ENCODE measurements at regions not wholly inside any gene's neighbourhood (a gene's known extent, or its start where the extent isn't known, plus 50 kb on each side); places are given as distances from the start of the nearest gene placed in this dataset.
"Not testable (repeated sequence)": the region's sequence is repeated elsewhere in the genome, so short reads cannot be mapped to it uniquely, and the experiment has no call there.

DNA sequence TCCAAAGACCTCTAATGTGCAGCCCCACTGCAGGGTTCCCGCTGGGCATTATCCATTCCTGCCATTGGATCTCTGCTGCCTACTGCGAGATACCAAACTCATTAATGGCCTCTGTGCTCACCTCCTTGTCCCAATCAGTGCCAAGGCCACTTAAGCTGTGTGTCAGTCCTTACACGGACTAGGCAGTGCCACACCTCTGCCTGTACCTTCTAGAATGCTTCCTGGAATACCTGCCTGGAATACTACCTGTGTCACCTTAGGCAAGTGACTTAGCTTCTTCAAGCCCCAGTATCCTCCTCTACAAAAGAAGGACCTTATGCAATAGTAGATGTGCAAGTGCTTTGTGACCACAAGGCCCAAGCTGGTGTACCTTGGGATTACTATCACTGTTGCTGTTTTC lies 100.1 kb downstream of the FOXD2 start:
- peaks cover 13% of the 10 kb centered on the region for H3K27me3 ChIP-seq
- H3K36me3 ChIP-seq: no peaks in the 10 kb centered on the region
- DNase-seq (ENCODE audit: low spot score in 2 of 2): no peak
- no peak overlapping the region for H3K27ac ChIP-seq
- H3K9me3 ChIP-seq: no peaks in the 10 kb centered on the region
- H3K4me3 ChIP-seq: no peak overlapping the region
- no peak for TF ChIP-seq POLR2A (IDR thresholded peaks at IDR 0.05)
- TF ChIP-seq, protein P1, sequence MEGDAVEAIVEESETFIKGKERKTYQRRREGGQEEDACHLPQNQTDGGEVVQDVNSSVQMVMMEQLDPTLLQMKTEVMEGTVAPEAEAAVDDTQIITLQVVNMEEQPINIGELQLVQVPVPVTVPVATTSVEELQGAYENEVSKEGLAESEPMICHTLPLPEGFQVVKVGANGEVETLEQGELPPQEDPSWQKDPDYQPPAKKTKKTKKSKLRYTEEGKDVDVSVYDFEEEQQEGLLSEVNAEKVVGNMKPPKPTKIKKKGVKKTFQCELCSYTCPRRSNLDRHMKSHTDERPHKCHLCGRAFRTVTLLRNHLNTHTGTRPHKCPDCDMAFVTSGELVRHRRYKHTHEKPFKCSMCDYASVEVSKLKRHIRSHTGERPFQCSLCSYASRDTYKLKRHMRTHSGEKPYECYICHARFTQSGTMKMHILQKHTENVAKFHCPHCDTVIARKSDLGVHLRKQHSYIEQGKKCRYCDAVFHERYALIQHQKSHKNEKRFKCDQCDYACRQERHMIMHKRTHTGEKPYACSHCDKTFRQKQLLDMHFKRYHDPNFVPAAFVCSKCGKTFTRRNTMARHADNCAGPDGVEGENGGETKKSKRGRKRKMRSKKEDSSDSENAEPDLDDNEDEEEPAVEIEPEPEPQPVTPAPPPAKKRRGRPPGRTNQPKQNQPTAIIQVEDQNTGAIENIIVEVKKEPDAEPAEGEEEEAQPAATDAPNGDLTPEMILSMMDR (IDR thresholded peaks at IDR 0.05): no peak
- TF ChIP-seq POLR2AphosphoS5 (IDR thresholded peaks at IDR 0.05): no peak
- TF ChIP-seq EP300 (IDR thresholded peaks at IDR 0.05): no peak
- WGBS: 63% methylated on average over 3 of the region's 3 CpGs
- peaks cover 13% of the 10 kb centered on the region for H3K4me1 ChIP-seq

DNA sequence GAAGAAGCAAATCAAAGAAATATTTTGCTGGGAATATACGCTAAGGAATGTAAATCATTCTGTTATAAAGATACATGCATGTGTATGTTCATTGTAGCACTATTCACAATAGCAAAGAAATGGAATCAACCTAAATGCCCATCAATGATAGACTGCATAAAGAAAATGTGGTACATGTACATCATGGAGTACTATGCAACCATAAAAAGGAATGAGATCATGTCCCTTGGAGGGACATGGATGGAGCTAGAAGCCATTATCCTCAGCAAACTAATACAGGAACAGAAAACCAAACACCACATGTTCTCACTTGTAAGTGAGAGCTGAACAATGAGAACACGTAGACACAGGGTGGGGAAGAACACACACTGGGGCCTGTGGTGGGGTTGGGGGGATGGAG lies 100.7 kb downstream of the FOXD2 start:
- WGBS: 79% methylated on average over 2 of the region's 2 CpGs
- not testable (repeated sequence) for DNase-seq (ENCODE audit: low spot score in 2 of 2); H3K36me3 ChIP-seq; H3K4me1 ChIP-seq; H3K27ac ChIP-seq; H3K4me3 ChIP-seq; H3K9me3 ChIP-seq
- H3K27me3 ChIP-seq: peaks cover 13% of the 10 kb centered on the region

DNA sequence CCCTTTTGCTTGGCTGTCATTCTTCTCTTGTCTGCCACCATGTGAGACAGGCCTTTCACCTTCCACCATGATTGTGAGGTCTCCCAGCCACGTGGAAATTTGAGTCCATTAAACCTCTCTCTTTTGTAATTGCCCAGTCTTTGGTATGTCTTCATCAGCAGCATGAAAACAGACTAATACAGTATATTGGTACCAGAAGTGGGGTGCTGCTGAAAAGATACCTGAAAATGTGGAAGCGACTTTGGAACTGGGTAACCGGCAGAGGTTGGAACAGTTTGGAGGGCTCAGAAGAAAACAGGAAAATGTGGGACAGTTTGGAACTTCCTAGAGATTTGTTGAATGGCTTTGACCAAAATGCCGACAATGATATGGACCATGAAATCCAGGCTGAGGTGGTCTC lies 103.9 kb downstream of the FOXD2 start:
- WGBS: 95% methylated on average over 4 of the region's 4 CpGs
- H3K4me3 ChIP-seq; H3K27me3 ChIP-seq; H3K4me1 ChIP-seq; H3K9me3 ChIP-seq; H3K36me3 ChIP-seq; DNase-seq (ENCODE audit: low spot score in 2 of 2); H3K27ac ChIP-seq: not testable (repeated sequence)

DNA sequence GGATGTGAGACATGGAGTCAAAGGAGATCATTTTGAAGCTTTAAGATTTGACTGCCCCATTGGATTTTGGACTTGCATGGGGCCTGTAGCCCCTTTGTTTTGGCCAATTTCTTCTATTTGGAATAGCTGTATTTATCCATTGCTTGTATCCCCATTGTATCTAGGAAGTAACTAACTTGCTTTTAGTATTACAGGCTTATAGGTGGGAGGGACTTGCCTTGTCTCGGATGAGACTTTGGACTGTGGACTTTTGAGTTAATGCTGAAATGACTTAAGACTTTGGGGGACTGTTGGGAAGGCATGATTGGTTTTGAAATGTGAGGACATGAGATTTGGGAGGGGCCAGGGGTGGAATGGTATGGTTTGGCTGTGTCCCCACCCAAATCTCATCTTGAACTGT lies 105.2 kb downstream of the FOXD2 start:
- H3K4me3 ChIP-seq; H3K9me3 ChIP-seq; DNase-seq (ENCODE audit: low spot score in 2 of 2); H3K27me3 ChIP-seq; H3K36me3 ChIP-seq; H3K27ac ChIP-seq; H3K4me1 ChIP-seq: not testable (repeated sequence)
- 80% methylated on average over 1 of the region's 1 CpG for WGBS

DNA sequence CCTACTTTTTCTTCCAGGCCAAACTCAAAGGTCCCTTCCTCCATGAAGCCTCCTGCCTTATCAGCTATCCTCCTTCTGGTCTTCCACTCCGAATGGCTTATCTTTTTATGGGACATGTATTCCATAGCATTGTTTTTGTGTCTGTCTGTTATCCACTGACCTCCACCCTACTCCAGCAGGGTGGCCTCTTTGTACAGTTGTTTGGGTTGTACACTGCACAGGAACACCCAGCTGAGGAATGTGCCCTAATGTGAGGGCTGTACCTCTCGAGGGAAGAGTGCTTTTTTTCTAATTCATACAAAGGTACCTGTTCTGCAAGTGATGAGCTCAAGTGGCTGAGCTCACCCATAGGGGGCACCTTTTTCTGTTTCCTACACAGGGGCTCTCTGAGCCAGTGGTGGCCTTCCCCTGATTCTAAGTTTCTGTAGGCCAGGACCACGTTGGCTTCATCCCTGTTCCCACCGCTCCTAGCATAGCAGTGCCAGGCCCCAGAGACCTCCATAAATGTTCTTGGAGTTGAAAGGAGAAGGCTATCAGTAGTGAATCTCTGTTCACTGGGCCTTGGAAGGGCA lies 108.2 kb downstream of the FOXD2 start:
- no peak for TF ChIP-seq POLR2AphosphoS5 (IDR thresholded peaks at IDR 0.05)
- TF ChIP-seq, protein P1 (IDR thresholded peaks at IDR 0.05): no peak
- TF ChIP-seq POLR2A (IDR thresholded peaks at IDR 0.05): no peak
- no peak for TF ChIP-seq EP300 (IDR thresholded peaks at IDR 0.05)
- WGBS: 93% methylated on average over 4 of the region's 4 CpGs

DNA sequence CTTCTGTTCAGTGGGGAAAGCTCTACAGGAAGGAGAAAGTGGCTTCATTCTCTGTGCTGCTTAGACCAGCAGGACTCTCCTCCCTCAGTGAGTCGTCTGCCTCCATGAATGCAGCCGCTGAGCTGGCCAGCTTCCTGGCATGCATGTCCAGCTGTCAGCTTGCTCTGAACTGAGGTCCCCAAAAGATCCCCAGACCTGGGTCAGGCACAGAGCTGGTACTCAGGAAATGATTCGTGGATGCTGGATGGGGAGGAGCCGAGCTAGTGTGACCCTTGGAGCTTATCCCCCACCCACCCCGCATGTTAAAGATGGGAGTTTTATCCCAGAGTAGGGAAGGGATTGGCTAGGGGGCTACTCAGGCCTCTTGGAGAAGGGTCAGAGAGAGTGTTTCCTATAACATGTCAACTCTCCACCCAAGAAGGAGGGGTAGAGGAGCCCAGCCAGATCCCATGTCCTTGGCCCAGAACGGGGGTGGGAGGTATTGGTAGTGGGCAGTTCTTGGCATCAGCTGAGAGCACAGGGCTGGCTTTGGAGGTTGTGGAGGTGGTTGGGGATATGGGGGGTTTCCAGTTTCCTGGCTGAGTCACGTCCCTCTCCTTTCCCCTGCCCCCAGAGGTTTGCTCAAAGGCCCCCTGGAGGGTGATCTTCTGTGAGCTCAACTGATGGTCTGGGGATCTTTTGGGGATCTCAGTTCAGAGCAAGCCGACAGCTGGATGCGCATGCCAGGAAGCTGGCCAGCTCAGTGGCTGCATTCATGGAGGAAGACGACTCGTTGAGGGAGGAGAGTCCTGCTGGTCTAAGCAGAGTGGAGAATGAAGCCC lies 110.1 kb downstream of the FOXD2 start:
- DNase-seq (ENCODE audit: low spot score in 2 of 2): no peak
- Histone ChIP-seq H3K27ac (no peak overlapping the region), H3K27me3 (peaks cover 12% of the 10 kb centered on the region), H3K36me3 (no peaks in the 10 kb centered on the region), H3K4me1 (no peaks in the 10 kb centered on the region), H3K9me3 (no peaks in the 10 kb centered on the region), H3K4me3 (no peak overlapping the region)
- WGBS: 68% methylated on average over 11 of the region's 11 CpGs
- no peak for TF ChIP-seq POLR2A (IDR thresholded peaks at IDR 0.05)
- no peak for TF ChIP-seq EP300 (IDR thresholded peaks at IDR 0.05)
- TF ChIP-seq POLR2AphosphoS5 (IDR thresholded peaks at IDR 0.05): no peak
- TF ChIP-seq, protein P1 (IDR thresholded peaks at IDR 0.05): no peak

More for the DNA sequence above, 108.2 kb downstream of the FOXD2 start:
- H3K27me3 ChIP-seq: peaks cover 3% of the 10 kb centered on the region
- no peaks in the 10 kb centered on the region for H3K4me1 ChIP-seq
- no peak for DNase-seq (ENCODE audit: low spot score in 2 of 2)
- H3K36me3 ChIP-seq: no peaks in the 10 kb centered on the region
- no peak overlapping the region for H3K4me3 ChIP-seq
- H3K9me3 ChIP-seq: no peaks in the 10 kb centered on the region
- no peak overlapping the region for H3K27ac ChIP-seq

Data from suprapubic skin (tissue), 4 donors.